ENCODE measurements at regions not wholly inside any gene's neighbourhood (a gene's known extent, or its start where the extent isn't known, plus 50 kb on each side); places are given as distances from the start of the nearest gene placed in this dataset.

- ATAC-seq (no peak), DNase-seq (no peak)
- intact Hi-C loops (cut with micrococcal nuclease) = no loop called here
These were observed 708.7 kb downstream of the TECRL start for GRCh38 chr4:63700569-63700968.

DNA sequence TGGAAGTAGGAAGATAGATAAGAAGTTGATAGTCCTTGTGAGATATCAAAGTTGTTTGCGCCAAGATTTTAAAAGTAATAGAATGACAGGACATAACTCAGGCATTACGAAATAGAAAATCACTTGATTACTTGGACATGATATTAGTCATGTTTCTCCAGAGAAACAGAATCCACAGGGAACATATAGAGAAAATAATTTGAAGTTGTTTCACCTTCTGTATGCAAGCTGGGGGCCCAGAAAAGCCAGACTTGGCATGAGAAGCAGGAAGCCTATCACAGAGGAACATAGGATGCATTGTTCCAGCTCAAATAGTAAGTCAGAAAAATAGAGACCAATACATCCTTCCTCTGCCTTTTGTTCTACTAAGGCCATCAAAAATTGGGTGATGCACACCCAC lies 715.9 kb downstream of the TECRL start:
- DNase-seq (no peak), ATAC-seq (no peak)
- intact Hi-C loops (cut with micrococcal nuclease) = no loop called here

- DNase-seq (no peak), ATAC-seq (no peak)
- intact Hi-C loops (cut with micrococcal nuclease) = no loop called here
These were observed 730.8 kb downstream of the TECRL start for GRCh38 chr4:63678358-63678931.

- ATAC-seq = no peak
- intact Hi-C loops (cut with micrococcal nuclease) = no loop called here
- no peak for DNase-seq
These were observed 738.5 kb downstream of the TECRL start for GRCh38 chr4:63670735-63671134.

DNA sequence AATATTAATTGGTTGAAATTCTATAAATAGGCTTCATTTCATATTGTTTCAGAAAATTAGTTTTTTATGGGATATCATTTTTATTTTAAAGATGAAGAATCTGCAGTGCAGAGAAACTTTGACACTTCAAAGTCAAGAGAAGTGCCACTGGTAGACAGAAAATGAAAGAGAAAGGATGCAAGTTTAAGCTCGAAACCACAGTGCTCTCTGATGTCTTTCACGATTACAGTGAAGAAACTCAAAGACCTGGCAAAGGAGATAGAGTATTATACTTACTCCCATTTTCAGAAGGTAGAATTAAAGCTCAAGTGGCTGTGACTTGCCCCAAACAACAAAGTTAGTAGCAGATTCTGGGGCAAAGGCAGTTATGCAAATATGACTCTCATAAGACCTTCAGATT lies 745.4 kb downstream of the TECRL start:
- intact Hi-C loops (cut with micrococcal nuclease) = no loop called here
- no peak for ATAC-seq

GRCh38 chr4:63644396-63644795 lies 764.9 kb downstream of the TECRL start:
- intact Hi-C loops (cut with micrococcal nuclease) = no loop called here
- ATAC-seq (no peak), DNase-seq (no peak)

More for the DNA sequence above, 745.4 kb downstream of the TECRL start:
- no peak for DNase-seq

GRCh38 chr4:63637270-63637669 lies 772.0 kb downstream of the TECRL start:
- ATAC-seq (no peak), DNase-seq (no peak)
- intact Hi-C loops (cut with micrococcal nuclease) = no loop called here

- ATAC-seq = no peak
- intact Hi-C loops (cut with micrococcal nuclease) = no loop called here
- no peak for DNase-seq
These were observed 776.4 kb downstream of the TECRL start for GRCh38 chr4:63632858-63633257.

DNA sequence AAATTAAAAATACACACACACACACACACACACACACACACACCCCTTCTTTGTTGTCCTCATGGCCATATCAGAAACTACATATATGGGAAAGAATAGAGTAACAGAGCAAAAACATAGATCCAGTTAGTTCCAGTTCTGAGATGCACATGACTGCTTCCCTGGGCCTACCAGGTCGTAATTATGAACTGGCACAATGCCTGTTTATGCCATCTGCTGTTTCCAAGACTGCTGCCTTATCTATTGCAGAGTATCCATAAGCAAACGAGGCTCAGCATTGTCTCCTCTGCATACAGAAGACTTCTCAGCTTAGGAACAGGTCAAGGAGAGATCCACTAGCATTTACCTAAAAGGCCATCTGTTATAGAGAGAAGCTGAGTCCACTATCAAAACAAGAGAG lies 789.0 kb downstream of the TECRL start:
- ATAC-seq (no peak), DNase-seq (no peak)
- intact Hi-C loops (cut with micrococcal nuclease) = no loop called here

GRCh38 chr4:63619771-63620170 lies 789.5 kb downstream of the TECRL start:
- ATAC-seq (no peak), DNase-seq (no peak)
- intact Hi-C loops (cut with micrococcal nuclease) = no loop called here

GRCh38 chr4:63618883-63619718 lies 790.1 kb downstream of the TECRL start:
- no peak for ATAC-seq
- DNase-seq = no peak
- intact Hi-C loops (cut with micrococcal nuclease) = no loop called here

GRCh38 chr4:63607169-63607872 lies 801.9 kb downstream of the TECRL start:
- ATAC-seq (no peak), DNase-seq (no peak)
- intact Hi-C loops (cut with micrococcal nuclease) = no loop called here

DNA sequence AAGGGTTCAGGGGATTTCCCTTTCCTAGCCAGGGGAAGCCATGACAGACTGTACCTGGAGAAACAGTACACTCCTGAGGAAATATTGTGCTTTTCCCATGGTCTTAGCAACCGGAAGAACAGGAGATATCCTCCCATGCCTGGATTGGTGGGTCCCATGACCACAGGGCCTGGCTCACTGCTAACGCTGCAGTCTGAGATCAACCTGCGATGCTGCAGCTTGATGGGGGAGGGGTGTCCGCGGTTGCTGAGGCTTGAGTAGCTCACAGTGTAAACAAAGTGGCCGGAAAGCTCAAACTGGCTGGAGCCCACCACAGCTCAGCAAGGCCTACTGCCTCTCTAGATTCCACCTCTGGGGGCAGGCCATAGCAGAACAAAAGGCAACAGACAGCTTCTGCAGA lies 819.5 kb downstream of the TECRL start:
- DNase-seq = no peak
- ATAC-seq = no peak
- intact Hi-C loops (cut with micrococcal nuclease) = no loop called here

DNA sequence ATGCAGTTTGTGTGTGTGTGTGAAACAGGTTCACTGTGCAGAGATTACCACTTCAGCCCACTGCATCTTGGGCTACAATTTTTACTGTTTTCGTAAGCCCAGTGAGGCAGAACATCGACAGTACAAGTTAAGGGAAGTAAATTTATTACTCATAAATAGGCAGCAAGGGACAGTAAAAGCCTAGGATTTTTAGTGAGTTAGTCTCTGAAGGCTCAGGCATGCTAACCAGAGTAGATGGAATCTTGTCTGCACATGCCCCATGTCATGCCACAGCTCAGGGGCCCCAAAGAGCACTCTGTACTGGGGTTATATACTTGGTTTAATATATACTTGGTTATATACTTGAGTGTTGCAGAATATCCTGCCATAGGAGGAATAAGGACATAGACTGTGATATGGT lies 825.7 kb downstream of the TECRL start:
- intact Hi-C loops (cut with micrococcal nuclease) = no loop called here
- no peak for ATAC-seq
- no peak for DNase-seq

DNA sequence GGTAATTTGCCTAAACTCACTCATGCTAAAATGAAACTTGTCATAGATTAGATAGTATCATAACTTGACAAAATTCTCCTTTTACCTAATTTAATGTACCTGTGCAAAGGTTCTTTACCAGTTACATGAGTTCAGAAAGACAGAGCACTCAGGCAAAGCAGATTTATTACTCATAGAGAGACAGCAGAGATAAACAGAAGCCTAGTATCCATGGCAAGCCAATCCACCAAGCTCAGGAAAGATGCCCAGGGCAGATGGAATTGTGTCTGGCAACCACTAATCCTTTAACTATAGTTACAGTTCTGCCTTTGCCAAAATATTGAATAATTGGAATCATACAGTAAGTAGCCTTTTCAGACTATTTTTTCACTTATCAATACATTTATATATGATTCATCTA lies 826.2 kb downstream of the TECRL start:
- intact Hi-C loops (cut with micrococcal nuclease) = no loop called here
- no peak for ATAC-seq
- DNase-seq = no peak

DNA sequence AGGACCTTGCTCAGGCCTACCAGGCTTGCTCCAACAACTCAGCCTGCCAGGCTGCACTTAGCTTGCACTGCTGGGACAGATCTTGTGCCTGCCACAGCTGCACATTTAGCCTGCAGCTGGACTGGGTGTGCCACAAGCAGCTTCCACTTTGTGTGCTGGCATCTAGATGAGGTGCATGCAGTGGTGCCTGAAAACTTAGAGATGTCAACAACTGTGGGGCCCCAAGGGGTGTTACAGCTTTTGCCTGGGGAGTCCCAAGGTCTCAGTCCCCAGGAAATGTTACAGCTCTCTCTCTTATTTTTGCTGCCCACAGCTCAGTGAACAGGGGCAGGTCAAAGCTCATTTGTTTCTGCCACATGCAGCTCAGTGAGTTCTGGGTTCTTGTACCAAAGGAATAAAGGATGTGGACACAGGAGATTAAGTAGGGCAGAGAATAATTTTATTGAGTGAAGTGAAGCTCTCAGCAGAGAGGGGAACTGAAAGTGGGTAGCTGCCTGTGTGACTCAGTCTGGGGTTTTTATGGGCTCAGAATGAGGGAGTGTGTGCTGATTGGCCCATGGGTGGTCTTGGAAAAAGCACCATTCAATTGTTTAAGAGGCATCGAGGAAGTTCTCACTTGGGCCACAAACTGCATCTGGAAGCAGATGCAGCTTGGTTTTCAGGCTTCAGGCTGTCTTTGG lies 828.3 kb downstream of the TECRL start:
- no peak for ATAC-seq
- DNase-seq = no peak
- intact Hi-C loops (cut with micrococcal nuclease) = no loop called here

DNA sequence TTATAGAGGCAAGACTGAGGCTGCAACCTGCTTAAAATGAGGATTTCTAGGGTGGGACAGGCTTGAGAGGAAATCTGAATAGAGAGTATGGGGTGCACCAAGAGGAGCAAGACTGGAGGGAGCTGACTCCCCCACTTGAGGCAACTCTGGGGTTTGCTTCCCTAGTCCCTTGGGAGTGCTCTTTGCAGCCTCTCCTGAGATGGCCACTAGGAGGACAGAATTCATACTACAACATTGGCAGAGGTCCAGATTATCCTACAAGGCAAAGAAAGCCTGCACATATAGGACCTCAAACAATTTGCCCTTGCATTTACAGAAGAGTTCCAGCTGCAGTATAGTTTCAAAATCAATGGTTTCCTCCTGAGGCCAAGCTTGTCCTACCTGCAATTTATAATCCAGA lies 830.9 kb downstream of the TECRL start:
- ATAC-seq (no peak), DNase-seq (no peak)
- intact Hi-C loops (cut with micrococcal nuclease) = no loop called here

- intact Hi-C loops (cut with micrococcal nuclease) = no loop called here
- ATAC-seq = no peak
- DNase-seq = no peak
These were observed 842.6 kb downstream of the TECRL start for GRCh38 chr4:63566658-63567057.

GRCh38 chr4:63563288-63564014 lies 845.8 kb downstream of the TECRL start:
- no peak for DNase-seq
- ATAC-seq = no peak
- intact Hi-C loops (cut with micrococcal nuclease) = no loop called here

Measured in left ventricle myocardium superior (tissue), 1 donor.